H4 (cell line): ENCODE measurements at regions not wholly inside any gene's neighbourhood (a gene's known extent, or its start where the extent isn't known, plus 50 kb on each side); places are given as distances from the start of the nearest gene placed in this dataset.
"Not testable (repeated sequence)": the region's sequence is repeated elsewhere in the genome, so short reads cannot be mapped to it uniquely, and the experiment has no call there.

Source experiments
- DNase-seq: peaks from one replicate; pipeline ENCODE4 v3.0.0-alpha.2; 2015; ENCODE audit warnings: low spot score

DNA sequence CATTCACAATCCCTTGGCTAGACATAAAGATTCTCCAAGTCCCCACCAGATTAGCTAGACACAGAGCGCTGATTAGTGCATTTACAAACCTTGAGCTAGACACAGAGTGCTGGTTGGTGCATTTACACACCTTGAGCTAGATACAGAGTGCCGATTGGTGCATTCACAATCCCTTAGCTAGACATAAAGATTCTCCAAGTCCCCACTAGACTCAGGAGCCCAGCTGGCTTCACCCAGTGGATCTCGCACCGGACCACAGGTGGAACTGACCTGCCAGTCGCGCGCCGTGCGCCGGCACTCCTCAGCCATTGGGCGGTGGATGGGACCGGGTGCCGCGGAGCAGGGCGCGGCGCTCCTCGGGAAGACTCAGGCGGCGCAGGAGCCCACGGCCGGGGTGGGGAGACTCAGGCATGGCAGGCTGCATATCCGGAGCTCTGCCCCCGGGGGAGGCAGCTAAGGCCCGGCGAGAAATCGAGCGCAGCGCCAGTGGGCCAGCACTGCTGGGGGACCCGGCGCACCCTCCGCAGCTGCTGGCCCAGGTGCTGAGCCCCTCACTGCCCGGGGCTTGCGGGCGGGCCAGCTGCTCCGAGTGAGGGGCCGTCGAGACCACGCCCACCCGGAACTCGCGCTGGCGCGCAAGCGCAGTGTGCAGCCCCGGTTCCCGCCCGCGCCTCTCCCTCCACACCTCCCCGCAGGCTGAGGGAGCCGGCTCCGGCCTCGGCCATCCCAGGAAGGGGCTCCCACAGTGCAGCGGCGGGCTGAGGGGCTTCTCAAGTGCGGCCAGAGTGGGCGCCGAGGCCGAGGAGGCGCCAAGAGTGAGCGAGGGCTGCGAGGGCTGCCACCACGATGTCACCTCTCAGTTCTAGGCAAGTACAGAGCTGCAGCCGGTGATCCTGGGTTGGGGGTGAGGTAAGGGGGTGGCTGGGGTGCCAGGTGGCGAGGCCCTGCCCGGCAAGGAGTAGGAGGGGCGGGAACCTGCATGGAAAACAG lies 773.7 kb upstream of the CITED2 start:
- DNase-seq: not testable (repeated sequence)

DNA sequence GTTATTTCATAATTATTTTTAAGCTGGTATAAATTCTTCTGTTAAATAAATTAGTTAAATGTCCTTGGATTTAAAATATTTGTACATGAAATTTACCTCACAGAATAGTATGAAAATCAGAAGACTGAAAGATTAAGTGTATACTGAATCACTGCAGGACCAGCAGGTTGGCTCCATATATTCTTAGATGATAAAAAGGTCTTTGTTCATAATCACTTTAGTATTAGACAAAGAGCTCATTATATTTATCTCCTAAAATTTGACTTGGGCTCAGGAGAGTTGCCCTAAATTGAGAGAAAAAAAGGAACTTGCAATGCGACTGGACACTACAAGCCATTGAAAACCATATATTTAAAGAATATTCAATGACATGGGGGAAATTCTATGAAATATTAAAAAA lies 766.4 kb upstream of the CITED2 start:
- no peak for DNase-seq

DNA sequence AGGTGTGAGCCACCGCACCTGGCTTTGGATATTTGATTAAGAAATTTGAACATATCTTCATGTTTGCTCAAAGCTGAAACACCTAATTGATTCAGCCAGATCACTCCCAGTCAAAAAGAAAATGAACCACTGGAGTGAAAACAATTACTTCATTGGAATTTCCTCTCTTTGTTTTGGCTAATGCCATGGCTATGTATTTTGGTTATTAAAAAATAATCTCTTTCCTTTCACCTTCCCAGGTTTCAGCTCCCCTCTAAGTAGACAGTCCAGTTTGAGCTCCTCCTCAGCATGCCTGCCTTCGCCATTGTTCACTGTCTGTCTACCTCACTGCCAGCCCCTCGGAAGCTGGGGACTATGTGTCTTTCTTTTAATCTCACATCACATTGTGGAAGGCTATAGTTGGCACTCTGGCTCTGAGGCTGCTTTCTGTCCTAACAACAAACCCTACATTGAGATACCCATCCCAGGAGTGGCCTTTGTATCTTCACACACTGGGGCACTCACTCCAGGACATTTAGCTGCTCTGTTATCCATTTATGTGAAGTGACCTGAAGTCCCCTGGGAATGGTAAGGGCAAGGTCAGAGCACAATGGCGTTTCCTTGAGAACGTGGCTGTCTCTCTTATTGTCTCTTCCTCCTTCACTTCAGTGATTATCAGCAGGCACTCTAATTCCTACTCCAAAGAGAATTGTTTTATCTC lies 764.0 kb upstream of the CITED2 start:
- DNase-seq: no peak

DNA sequence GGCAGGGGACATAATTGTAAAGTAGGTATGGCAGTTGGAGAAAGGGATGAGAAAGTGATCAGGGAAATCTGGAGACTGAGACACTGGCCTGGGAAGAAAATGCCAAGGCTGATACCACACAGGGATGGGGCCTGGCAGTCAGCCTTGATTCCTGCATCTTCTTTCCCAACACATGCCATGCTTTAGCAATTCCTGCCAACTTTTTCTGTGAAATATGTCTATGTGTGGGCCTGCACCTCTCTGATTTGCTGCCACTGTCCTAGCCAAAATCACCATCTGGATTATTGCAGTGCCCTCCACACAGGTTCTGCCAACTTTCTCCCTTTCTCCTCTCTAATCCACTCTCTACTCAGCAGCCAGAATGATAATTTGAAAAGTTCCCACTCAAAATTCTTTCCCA lies 759.8 kb upstream of the CITED2 start:
- no peak for DNase-seq

DNA sequence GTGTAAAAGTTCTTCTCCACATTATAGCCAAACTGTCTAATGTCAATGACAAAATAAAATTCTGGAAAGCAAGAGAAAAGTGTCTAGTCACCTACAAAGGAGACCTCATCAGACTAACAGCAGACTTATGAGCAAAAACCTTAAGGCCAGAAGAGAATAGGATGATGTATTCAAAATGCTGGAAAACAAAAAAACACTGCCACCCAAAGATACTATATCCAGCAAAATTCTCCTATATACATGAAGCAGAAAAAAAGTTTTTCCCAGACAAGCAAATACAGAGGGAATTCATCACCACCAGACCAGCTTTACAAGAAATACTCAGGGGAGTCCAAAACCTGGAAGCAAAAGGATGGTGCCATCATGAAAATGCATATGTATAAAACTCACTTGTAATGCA lies 755.6 kb upstream of the CITED2 start:
- DNase-seq: no peak

DNA sequence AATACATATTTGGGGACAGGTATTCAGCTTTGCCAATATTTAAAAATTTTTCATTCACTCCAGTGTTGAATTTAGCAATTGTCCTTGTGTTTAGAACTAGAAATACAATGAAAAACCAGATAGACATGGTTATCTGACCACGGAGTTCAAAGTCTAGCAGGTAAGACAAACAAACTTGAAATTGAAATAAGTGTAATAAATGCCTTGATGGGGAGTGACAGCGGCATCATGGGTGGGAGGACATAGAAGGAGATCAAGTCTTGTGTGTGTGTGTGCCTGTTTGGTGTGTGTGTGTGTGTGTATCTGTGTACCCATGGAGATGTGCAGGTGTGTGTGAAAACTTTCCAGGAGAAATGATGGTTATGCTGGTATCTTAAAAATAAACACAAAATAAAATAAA lies 750.0 kb upstream of the CITED2 start:
- no peak for DNase-seq

DNA sequence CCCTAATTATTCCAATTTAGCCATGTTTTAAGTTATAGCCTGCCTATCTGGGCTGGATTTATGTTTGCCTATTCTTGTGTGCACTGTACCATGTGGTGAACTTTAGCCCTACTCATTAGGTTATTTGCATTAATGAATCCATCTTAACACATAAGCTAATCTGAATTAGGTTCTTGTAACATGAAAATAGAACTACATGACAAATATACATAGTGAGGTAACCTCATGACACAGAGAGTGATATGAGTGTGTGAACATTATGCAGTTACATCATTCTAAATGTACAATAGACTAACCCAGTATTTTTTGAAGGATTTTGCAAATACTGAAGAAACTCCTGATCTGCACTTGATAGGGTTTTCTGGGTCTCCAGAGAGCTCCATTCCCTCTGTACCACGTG lies 733.7 kb upstream of the CITED2 start:
- DNase-seq: no peak

DNA sequence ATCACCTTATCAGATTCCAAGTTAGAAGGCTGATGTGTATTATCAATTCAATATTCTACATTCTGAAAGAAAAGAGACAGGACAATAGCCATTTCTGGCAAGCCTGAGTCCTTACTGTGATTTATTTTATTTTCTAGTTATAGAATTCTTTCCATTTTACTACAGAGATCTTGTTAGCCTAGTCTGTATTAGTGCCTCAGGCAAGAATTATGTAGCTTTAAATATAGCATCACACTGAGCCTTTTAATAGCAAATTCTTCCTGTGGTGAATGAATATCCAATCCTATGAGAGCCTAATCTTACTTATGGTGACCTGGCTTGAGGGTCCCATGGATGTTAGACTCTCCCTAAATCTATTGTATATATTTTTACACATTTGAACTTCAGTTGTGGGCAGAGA lies 732.8 kb upstream of the CITED2 start:
- no peak for DNase-seq

DNA sequence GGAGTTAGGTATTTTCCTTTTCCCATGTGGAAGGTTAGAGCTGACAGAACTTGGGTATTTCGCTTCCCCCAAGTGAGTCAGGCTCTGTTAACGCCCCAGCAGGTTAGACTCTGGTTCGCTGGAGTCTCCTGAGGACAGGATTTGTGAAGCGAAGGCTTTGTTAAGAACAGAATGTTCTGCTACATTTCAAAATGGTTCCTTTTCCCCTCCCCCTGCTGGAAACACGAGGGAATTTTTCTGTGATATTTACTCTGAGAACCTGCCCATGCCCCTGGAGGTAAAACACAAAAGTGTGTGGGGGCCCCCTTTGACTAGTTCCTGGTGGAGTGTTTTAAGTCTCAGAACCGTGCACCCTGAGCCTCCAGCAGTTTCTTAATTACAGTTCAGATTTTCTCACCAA lies 731.4 kb upstream of the CITED2 start:
- DNase-seq: peak; percentile 7

DNA sequence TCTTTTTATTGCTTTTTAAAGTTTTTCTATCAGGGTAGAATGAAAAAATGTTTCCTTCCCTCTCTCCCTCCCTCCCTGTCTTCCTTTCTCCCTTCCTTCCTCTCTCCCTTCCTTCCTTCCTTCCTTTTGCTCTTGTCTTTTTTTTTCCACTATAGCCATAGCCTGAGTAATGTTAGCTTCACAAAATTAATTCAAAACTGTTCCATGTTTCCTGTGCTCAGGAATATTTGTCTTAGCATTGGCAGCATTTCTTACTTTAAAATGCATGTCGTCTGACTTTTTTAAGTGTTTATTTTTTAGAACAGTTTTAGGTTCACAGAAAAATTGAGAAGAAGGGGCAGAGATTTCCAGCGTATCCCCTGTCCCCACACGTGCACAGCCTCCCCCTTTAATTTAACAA lies 730.8 kb upstream of the CITED2 start:
- DNase-seq: no peak

DNA sequence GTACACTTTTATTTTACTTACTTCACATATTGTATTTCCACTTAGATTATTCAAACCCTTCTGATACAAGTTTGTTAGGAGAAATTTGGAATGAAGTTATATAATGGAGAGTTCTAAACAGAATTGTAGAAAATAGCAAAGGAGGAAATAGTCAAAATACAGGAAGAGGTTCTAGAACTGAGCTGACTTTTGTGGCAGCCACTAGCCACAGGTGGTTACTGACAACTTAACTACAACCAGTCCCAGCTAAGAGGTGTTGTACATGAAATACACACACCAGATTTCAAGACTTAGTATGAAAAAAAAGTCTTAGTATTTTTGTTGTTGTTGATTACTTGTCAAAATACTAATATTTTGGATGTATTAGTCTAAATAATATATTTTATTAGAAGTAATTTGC lies 727.4 kb upstream of the CITED2 start:
- no peak for DNase-seq

DNA sequence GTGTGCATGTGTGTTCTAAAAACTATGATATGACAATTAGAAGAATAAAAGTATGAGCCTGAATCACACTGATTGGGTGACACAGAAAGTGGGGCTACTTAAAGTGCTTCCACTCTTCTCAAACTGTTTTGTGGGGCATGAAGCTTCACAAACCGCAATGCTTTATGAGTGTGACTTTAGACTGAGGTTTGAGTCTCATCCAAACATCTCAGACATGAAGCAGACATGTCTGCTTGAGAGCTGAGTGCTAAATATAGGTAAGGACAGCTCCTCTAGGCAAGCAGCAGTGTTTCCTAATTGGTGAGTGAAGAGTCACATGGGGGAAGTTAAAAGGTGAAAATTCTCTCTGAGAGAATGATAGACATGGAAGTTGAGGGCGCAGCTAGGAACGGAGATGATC lies 726.9 kb upstream of the CITED2 start:
- no peak for DNase-seq

DNA sequence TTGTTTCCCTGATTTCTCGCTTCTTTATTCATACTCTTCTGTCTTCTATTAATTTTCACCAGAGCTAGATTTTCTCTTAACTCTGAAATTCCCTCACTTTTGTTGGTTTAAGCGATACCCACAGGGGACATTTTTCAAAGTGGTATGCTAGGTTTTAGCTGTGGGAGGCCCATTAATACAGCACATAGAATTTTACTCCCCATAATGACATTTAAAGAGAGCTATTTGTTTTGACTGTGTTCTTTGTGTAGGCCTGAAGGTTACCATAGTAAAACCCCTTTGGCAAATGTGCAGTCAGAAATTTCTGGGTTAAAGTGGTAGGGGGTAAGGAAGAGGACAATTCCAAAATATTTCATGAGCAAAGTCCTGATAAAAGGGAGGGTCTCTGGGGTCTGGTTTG lies 721.1 kb upstream of the CITED2 start:
- no peak for DNase-seq

DNA sequence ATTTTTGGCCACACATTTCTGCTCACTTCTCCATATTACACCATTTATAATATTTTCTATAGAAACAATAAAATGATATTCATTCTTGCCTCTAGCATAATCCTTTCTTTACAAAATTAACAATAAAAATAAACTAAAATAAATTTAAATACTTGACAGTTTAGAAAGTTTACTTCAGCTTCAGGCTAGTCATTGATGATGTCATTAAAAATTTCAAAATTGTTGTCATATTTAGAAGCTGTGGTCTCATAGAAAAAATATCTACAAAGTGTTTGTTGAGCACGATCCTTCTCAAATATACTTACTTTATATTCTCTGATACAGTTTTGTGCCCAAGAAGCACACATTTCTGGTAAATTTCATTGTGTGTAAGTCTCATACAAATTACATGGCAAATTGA lies 717.4 kb upstream of the CITED2 start:
- no peak for DNase-seq

DNA sequence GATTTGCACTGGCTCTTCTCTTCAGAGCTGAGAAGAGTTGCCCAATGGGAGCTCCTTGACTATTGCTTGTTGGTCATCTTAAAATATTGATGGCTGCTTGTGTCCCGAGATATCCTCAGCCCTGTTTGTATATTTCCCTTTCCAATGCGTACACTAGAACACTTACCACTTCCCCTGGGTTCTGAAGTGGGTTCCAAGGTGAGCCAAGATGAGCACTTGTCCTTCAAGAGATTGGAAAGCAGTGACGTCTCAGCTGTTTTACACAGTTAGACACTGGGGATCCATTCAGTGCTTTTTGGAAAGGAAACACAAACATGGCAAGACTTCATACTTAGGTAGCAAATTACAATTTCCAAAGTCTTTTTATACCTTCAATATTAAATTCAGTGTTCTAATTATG lies 716.4 kb upstream of the CITED2 start:
- DNase-seq: no peak

DNA sequence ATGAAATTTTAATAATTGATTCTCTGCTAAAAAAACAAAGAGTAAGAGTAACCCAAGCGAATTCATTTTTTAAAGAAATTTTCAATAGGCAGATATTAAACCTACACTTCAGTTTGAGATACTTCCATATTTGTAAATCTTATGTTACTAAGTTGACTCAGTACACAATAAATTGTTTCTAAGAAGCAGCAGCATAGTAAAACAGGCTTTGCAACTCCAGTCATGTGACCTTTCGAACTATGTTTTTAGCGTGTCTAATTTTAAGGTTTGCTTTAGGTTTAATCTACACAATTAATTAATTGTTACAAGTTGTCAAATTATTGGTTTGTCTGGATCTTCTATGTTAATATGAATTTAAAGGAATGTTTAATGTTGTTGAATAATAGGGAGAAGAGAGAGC lies 708.9 kb upstream of the CITED2 start:
- no peak for DNase-seq

DNA sequence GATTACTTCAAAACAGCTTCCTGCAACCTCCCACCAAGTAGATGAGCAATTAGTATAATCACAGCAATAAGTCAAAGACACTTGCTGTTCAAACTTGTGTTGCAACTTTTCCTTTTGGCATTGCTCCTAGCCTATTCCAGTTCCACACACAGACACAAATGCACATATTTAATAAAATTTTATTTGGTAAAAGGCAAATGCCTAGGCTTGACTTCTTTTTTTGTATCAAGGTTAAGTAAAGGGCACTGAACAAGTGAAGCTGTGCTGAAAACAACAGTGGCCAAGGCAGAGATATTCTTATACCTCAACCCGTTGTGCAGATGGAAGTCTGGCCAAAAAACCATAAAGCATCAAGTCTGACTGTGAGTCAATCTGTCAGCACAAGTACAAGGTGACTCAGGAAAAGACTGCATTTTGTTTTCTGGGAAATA lies 708.4 kb upstream of the CITED2 start:
- DNase-seq: no peak

DNA sequence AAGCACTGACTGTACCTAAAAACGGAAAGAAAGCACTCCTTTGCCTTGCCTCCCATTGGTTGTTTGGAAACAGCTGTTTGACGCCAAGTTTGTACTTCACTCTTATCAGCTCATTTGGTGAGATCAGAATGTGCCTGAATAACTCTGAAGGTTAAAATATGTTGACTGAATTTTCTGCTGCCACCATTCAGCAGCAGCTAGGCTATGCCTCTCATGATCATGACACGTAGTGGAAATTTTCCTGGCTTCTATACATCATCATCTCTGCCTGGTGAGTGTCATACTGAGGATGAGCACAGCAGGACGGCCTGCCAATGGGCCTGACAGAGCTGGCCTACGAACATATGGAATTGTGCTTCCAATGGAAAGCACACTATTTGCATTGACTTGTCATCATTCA lies 704.9 kb upstream of the CITED2 start:
- no peak for DNase-seq

DNA sequence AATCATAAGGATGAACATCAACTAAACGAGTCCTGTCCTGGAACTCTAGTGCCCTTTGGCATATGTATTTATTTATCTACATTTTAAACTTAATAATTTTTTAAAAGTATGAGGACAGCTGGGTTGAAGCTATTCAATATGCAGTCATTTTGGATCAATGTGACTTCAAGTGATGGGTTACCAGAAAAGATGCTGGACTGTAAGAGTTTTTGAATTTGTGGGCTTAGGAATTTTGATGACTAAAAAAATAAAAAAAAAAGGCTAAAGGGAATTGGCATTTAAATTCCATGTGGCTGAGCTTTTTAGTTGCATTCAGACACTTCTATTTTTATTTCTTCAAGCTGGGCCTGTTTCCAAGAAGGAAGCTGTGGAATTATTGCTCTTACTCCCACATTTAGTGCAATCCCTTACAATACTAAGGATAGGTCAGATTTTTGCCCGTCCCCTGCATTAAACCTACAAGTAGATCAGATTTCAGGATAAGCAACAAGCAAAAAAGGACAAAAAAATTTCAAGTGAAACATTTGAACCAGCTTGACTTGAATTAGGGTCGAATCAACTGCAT lies 704.2 kb upstream of the CITED2 start:
- peak; percentile 49 for DNase-seq

DNA sequence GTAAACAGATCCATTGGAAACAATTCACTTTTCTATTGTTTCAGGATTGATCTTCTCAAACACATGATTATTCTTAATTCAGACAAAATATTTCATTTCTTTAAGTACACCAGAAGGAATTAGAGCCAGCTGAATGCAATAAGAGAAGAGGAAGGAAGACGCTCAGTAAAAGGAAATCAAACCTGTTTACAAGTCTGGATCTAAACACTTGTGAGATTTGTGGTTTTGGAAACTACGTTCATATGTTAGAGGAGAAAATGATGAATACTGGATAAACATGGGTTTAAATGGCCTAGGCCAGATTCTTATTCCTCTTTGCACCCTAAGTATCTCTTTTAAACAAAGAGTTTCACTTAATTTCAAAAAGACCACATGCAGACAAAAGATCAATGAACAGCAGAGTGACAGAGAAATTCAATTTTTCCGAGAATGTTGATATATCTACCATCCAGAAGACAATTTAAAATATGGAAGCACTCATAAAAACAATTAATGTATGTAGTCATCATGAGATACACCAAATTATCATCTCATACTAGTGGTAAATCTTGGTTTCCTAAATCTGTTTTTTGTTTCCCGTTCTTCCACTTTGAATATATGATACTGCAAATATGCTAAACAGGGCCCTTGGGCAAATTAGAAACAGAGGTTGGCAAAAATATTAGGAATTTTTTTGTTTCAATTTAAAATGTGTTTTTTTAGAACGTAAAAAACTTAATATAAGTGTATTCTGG lies 703.5 kb upstream of the CITED2 start:
- no peak for DNase-seq

DNA sequence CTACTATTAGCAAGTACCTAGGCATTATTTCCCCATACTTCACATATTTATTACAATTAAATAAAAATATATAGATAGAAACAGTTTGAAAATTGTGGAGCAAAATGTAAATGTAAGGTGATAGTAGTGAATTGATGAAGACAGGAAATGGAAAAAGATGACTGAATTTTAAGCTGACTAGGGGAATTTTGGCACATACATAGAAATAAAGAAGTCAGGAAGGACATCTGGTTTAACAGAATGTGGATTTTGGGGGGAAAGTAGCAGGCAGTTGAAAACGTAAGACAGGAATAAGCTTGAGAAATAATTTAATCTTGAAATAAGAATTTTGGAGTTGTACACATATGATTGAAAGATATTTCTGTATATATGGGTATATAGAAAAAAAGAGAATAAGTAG lies 701.7 kb upstream of the CITED2 start:
- no peak for DNase-seq

DNA sequence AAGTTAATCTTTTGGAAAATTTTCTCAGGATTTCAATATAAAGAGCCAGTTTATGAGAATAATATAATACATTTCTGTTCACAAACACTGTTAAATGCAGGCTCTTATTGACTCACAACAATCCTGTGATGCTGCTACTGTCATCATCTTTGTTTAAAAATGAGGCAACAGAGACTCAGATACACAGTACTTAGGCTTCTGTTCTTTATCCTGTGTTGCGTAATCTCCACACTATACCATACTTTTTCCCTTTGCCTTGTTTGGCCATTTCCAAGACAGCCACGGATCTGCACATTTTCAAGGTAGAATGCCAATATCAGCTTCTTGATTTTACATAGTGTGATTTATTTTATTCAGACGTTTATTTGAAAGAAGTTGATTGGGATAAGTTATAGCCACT lies 699.0 kb upstream of the CITED2 start:
- no peak for DNase-seq
